ENCODE measurements at regions not wholly inside any gene's neighbourhood (a gene's known extent, or its start where the extent isn't known, plus 50 kb on each side); places are given as distances from the start of the nearest gene placed in this dataset.
"Not testable (repeated sequence)": the region's sequence is repeated elsewhere in the genome, so short reads cannot be mapped to it uniquely, and the experiment has no call there.

DNA sequence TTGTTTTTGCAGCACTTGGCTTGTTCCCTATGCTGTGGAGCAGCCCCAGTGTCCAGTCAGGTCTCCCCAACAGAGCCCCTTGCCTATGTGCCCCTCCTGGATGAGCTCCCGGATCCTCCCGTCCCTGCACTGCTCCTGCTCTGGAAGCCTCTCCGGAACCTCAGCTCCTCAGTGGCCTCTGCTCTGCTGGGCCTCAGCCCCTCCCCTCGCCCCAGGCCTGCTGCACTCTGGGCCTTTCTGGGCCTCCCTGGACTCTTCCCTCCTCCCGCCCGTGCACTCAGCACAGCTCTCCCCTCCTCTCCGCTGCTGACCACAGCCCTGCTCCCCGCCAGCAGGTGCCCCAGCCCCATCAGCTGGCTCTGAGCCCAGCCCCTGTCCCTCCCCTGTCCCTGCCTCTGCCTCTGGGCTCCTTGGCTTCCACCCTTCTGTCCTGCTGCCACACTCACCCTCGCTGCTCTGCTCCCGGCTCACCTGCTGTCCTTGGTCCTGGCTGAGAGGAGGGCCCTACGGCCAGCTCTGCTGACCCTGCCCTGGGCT lies 102.2 kb downstream of the TMEM121 start:
- H3K27ac ChIP-seq (ENCODE audit: low read depth in 2 of 2, low read length in 2 of 2); H3K4me1 ChIP-seq (ENCODE audit: control insufficient read depth in 2 of 2, insufficient read depth in 2 of 2, low read length in 2 of 2); H3K27me3 ChIP-seq (ENCODE audit: control insufficient read depth in 2 of 2, insufficient read depth in 2 of 2, low read length in 2 of 2); H3K9ac ChIP-seq (ENCODE audit: low read depth in 1 of 2, low read length in 2 of 2); H3K36me3 ChIP-seq (ENCODE audit: control insufficient read depth in 2 of 2, insufficient read depth in 2 of 2, low read length in 2 of 2); H3K4me3 ChIP-seq (ENCODE audit: low read length in 2 of 2); H3K9me3 ChIP-seq (ENCODE audit: control insufficient read depth in 2 of 2, low read length in 2 of 2): not testable (repeated sequence)

DNA sequence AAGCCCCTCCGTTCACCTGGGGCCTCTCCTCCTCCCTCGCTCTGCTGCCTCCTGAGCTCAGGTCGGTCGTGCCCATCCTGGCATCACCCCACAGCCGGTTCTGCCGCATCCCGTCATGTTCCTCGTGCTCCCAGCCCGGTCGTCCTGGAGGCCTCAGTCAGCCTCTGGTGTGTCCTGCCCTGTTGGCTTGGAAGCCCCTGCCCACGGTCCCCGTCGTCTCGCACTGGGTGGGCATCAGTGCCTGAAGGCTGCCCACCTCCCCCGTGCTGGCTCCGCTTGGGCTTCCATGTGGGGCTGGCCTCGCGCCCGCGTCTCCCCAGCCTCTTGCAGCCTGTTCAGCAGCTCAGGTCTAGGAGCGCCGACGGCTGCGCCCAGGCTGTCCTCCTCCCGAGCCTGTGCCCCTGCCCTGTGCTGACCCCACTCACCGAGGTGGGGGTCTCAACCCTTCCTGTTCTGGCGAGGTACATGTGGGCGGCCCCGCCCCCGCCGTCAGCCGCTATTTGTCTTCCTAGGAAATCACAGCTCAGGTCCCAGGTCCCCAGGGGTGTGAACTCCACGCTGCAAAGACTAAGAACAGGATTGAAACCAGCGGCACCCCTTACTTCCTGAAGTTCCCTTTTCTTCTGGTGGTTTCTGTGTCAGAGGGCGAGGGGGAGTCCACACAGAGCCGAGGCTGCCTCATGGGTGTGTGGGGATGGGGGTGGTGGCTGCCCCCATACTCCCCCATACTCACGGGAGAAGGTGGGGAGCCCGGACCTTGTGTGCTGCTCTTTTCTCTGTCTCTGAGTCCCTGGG lies 102.9 kb downstream of the TMEM121 start:
- H3K27ac ChIP-seq (ENCODE audit: low read depth in 2 of 2, low read length in 2 of 2); H3K27me3 ChIP-seq (ENCODE audit: control insufficient read depth in 2 of 2, insufficient read depth in 2 of 2, low read length in 2 of 2); H3K4me1 ChIP-seq (ENCODE audit: control insufficient read depth in 2 of 2, insufficient read depth in 2 of 2, low read length in 2 of 2); H3K9ac ChIP-seq (ENCODE audit: low read depth in 1 of 2, low read length in 2 of 2); H3K36me3 ChIP-seq (ENCODE audit: control insufficient read depth in 2 of 2, insufficient read depth in 2 of 2, low read length in 2 of 2); H3K4me3 ChIP-seq (ENCODE audit: low read length in 2 of 2); H3K9me3 ChIP-seq (ENCODE audit: control insufficient read depth in 2 of 2, low read length in 2 of 2): not testable (repeated sequence)

DNA sequence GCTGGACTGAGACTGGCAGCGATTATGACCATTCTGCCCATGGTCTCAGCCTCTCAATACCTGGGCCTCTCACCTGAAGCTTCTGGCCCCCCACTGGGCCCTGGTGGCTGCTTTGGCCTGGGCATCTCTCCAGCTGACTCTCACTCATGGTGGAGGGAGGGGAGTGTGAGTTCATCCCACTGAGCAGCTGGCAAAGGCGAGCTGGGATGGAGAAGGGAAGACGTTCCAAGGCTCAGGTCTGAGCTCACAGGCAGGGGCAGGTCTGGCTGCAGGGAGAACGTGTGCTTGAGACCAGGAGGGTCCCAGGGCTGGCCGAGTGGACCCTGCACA lies 103.5 kb downstream of the TMEM121 start:
- Histone ChIP-seq H3K9me3 (ENCODE audit: control insufficient read depth in 2 of 2, low read length in 2 of 2) (no peaks in the 10 kb centered on the region), H3K27me3 (ENCODE audit: control insufficient read depth in 2 of 2, insufficient read depth in 2 of 2, low read length in 2 of 2) (no peaks in the 10 kb centered on the region), H3K4me1 (ENCODE audit: control insufficient read depth in 2 of 2, insufficient read depth in 2 of 2, low read length in 2 of 2) (no peaks in the 10 kb centered on the region), H3K27ac (ENCODE audit: low read depth in 2 of 2, low read length in 2 of 2) (no peak overlapping the region), H3K4me3 (ENCODE audit: low read length in 2 of 2) (no peak overlapping the region), H3K36me3 (ENCODE audit: control insufficient read depth in 2 of 2, insufficient read depth in 2 of 2, low read length in 2 of 2) (no peaks in the 10 kb centered on the region), H3K9ac (ENCODE audit: low read depth in 1 of 2, low read length in 2 of 2) (no peak overlapping the region)

DNA sequence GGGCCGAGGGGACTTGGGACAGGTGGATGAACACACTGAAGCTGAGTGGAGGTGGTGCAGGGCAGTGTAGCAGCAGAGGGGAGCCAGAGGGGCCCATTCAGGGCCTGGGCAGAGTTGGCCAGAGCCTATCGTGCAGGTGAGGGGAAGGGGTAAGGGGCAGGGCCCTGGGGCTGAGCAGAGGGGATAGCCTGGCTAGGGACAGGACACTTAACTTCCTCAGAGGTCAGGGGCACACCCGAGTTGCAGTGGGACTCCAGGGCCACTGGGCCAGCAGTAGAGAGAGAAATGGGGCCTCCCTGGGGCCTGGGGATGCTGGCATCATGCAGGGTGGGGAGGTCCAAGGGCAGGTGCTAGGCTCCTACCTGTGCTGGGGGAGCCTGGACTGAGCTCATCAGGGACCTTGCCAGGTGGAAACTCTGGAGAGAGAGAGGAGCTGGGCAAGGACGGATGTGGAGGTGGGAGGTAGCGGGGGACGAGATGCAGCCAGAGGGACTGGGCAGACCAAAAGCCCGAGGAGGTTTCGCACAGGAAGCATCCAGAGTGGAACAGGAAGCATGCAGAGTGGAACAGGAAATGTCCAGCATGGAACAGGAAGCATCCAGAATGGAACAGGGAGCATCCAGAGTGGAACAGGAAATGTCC lies 104.0 kb downstream of the TMEM121 start:
- not testable (repeated sequence) for H3K4me3 ChIP-seq (ENCODE audit: low read length in 2 of 2); H3K4me1 ChIP-seq (ENCODE audit: control insufficient read depth in 2 of 2, insufficient read depth in 2 of 2, low read length in 2 of 2); H3K27me3 ChIP-seq (ENCODE audit: control insufficient read depth in 2 of 2, insufficient read depth in 2 of 2, low read length in 2 of 2); H3K9ac ChIP-seq (ENCODE audit: low read depth in 1 of 2, low read length in 2 of 2); H3K36me3 ChIP-seq (ENCODE audit: control insufficient read depth in 2 of 2, insufficient read depth in 2 of 2, low read length in 2 of 2); H3K27ac ChIP-seq (ENCODE audit: low read depth in 2 of 2, low read length in 2 of 2); H3K9me3 ChIP-seq (ENCODE audit: control insufficient read depth in 2 of 2, low read length in 2 of 2)

DNA sequence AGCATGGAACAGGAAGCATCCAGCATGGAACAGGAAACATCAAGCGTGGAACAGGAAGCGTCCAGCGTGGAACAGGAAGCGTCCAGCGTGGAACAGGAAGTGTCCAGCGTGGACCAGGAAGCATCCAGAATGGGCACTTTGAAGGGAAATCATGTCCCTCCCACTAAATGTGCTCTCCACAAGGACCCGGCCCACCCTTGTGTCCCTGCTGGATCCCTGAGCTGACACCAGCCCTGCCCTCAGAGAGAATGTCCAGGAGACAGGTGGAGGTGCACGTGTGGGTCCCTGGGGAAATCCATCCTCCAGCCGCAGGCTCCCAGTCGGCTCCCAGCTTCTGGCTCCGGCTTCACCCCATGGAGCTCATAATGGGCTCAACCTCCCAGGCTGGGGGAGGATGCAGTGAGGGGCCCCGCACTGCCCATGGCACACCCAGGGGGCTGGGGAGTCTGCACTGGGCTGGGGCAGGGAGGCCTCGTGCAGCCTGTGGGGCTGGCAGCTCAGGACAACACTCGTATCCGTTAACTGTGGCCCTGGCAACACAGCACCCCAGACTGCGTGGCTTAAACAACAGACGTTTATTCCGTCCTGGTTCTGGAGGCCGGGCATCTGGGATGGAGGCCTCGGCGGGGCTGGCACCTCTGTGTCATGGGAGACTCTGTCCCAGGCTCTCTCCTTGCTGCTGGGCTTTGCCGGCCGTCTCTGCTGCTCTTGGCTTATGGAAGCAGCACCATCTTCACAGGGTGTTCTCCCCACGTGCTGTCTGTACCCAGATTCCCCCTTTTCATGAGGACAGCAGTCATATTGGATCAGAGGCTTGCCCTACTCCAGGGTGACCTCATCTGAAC lies 104.8 kb downstream of the TMEM121 start:
- not testable (repeated sequence) for H3K27ac ChIP-seq (ENCODE audit: low read depth in 2 of 2, low read length in 2 of 2); H3K4me3 ChIP-seq (ENCODE audit: low read length in 2 of 2); H3K9ac ChIP-seq (ENCODE audit: low read depth in 1 of 2, low read length in 2 of 2); H3K9me3 ChIP-seq (ENCODE audit: control insufficient read depth in 2 of 2, low read length in 2 of 2); H3K4me1 ChIP-seq (ENCODE audit: control insufficient read depth in 2 of 2, insufficient read depth in 2 of 2, low read length in 2 of 2); H3K36me3 ChIP-seq (ENCODE audit: control insufficient read depth in 2 of 2, insufficient read depth in 2 of 2, low read length in 2 of 2); H3K27me3 ChIP-seq (ENCODE audit: control insufficient read depth in 2 of 2, insufficient read depth in 2 of 2, low read length in 2 of 2)

DNA sequence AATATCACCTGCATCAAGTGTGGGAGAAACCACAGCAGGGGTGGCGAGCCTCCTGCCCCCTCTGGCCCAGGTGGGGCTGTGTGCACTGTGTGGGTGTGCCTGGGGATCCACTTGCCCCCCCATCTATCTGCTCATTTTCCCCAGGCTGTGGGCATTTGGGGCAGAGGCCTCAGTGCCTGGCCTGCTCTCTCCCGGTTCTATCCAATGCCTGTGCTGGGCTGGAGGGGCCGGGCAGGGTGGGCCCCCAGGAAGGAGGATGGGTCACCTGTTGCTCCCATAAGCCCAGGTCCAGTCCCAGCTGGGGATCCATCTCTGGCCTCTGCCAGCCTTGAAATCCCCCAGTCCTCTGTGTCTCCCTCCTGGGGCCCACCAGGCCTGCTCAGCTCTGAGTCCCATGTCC lies 105.6 kb downstream of the TMEM121 start:
- Histone ChIP-seq H3K9me3 (ENCODE audit: control insufficient read depth in 2 of 2, low read length in 2 of 2) (no peaks in the 10 kb centered on the region), H3K27ac (ENCODE audit: low read depth in 2 of 2, low read length in 2 of 2) (no peak overlapping the region), H3K4me3 (ENCODE audit: low read length in 2 of 2) (no peak overlapping the region), H3K27me3 (ENCODE audit: control insufficient read depth in 2 of 2, insufficient read depth in 2 of 2, low read length in 2 of 2) (no peaks in the 10 kb centered on the region), H3K9ac (ENCODE audit: low read depth in 1 of 2, low read length in 2 of 2) (no peak overlapping the region), H3K4me1 (ENCODE audit: control insufficient read depth in 2 of 2, insufficient read depth in 2 of 2, low read length in 2 of 2) (no peaks in the 10 kb centered on the region), H3K36me3 (ENCODE audit: control insufficient read depth in 2 of 2, insufficient read depth in 2 of 2, low read length in 2 of 2) (no peaks in the 10 kb centered on the region)

DNA sequence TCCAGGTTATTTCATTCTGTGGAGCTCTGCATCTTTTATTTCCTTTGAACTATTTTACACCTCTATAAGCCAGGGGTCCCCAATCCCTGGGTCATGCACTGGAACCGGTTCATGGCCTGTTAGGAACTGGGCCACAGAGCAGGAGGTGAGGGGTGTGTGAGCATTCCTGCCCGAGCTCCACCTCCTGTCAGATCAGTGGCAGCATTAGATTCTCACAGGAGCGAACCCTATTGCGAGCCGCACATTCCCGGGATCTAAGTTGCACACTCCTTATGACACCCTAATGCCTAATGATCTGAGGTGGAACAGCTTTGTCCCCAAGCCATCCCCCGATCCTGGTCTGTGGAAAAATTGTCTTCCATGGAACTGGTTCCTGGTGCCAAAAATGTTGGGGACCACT lies 107.2 kb downstream of the TMEM121 start:
- H3K36me3 ChIP-seq (ENCODE audit: control insufficient read depth in 2 of 2, insufficient read depth in 2 of 2, low read length in 2 of 2); H3K27me3 ChIP-seq (ENCODE audit: control insufficient read depth in 2 of 2, insufficient read depth in 2 of 2, low read length in 2 of 2); H3K9ac ChIP-seq (ENCODE audit: low read depth in 1 of 2, low read length in 2 of 2); H3K27ac ChIP-seq (ENCODE audit: low read depth in 2 of 2, low read length in 2 of 2); H3K9me3 ChIP-seq (ENCODE audit: control insufficient read depth in 2 of 2, low read length in 2 of 2); H3K4me3 ChIP-seq (ENCODE audit: low read length in 2 of 2); H3K4me1 ChIP-seq (ENCODE audit: control insufficient read depth in 2 of 2, insufficient read depth in 2 of 2, low read length in 2 of 2): not testable (repeated sequence)

DNA sequence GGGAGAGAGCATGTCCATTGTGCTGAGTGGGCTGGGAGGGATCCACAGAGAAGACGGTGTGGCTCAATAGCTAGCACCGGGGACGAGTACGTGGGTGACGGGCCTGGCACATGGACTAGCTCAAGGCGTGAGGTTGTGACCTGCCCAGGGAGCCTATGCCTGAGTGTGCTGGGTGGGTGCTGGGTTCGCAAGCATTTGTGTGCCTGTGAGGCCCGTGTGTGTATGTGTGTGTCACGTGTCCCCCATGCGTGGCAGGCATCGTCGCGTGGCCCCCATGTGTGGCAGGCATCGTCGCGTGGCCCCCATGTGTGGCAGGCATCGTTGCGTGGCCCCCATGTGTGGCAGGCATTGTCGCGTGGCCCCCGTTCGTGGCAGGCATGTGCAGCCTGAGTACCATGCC lies 109.2 kb downstream of the TMEM121 start:
- Histone ChIP-seq H3K4me1 (ENCODE audit: control insufficient read depth in 2 of 2, insufficient read depth in 2 of 2, low read length in 2 of 2) (no peaks in the 10 kb centered on the region), H3K27me3 (ENCODE audit: control insufficient read depth in 2 of 2, insufficient read depth in 2 of 2, low read length in 2 of 2) (no peaks in the 10 kb centered on the region), H3K36me3 (ENCODE audit: control insufficient read depth in 2 of 2, insufficient read depth in 2 of 2, low read length in 2 of 2) (no peaks in the 10 kb centered on the region), H3K9ac (ENCODE audit: low read depth in 1 of 2, low read length in 2 of 2) (no peak overlapping the region), H3K4me3 (ENCODE audit: low read length in 2 of 2) (no peak overlapping the region), H3K27ac (ENCODE audit: low read depth in 2 of 2, low read length in 2 of 2) (no peak overlapping the region), H3K9me3 (ENCODE audit: control insufficient read depth in 2 of 2, low read length in 2 of 2) (no peaks in the 10 kb centered on the region)

DNA sequence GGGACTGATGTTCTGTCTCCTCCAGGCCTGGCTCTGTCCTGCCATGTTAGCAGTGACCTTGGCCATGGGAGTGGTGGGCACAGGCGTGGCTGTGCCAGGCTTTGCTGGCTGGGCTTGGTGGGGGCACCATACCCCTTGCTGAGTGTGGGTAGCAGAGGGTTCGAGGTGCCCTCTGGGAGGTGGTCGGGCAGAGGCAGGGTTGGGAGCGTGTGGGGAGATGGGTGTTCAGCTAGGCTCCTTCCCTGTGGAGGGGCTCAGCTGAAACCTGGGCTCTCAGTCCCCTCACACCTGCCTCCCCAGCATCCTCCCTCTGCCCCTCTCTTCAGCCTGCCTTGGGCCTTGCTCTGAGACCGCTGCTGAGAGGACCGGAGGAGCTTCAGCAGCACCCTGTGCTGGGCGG lies 109.6 kb downstream of the TMEM121 start:
- not testable (repeated sequence) for H3K4me1 ChIP-seq (ENCODE audit: control insufficient read depth in 2 of 2, insufficient read depth in 2 of 2, low read length in 2 of 2); H3K4me3 ChIP-seq (ENCODE audit: low read length in 2 of 2); H3K9me3 ChIP-seq (ENCODE audit: control insufficient read depth in 2 of 2, low read length in 2 of 2); H3K27ac ChIP-seq (ENCODE audit: low read depth in 2 of 2, low read length in 2 of 2); H3K36me3 ChIP-seq (ENCODE audit: control insufficient read depth in 2 of 2, insufficient read depth in 2 of 2, low read length in 2 of 2); H3K9ac ChIP-seq (ENCODE audit: low read depth in 1 of 2, low read length in 2 of 2); H3K27me3 ChIP-seq (ENCODE audit: control insufficient read depth in 2 of 2, insufficient read depth in 2 of 2, low read length in 2 of 2)

DNA sequence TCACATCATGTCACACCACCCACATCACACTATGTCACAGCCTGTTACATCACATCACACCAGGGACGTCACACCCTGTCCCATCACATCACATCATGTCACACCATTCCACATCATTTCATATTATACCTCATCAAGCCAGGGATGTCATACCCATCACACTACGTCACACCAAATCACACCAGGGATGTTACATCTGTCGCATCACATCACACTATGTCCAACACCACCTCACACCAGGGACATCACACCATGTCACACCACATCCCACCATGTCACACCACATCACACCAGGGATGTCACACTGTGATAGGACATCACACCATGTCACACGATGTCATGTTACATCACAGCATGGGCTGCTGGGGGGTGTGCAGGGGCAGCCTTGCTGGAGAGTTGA lies 110.6 kb downstream of the TMEM121 start:
- Histone ChIP-seq H3K9me3 (ENCODE audit: control insufficient read depth in 2 of 2, low read length in 2 of 2) (no peaks in the 10 kb centered on the region), H3K27ac (ENCODE audit: low read depth in 2 of 2, low read length in 2 of 2) (no peak overlapping the region), H3K4me3 (ENCODE audit: low read length in 2 of 2) (no peak overlapping the region), H3K36me3 (ENCODE audit: control insufficient read depth in 2 of 2, insufficient read depth in 2 of 2, low read length in 2 of 2) (no peaks in the 10 kb centered on the region), H3K9ac (ENCODE audit: low read depth in 1 of 2, low read length in 2 of 2) (no peak overlapping the region), H3K4me1 (ENCODE audit: control insufficient read depth in 2 of 2, insufficient read depth in 2 of 2, low read length in 2 of 2) (no peaks in the 10 kb centered on the region), H3K27me3 (ENCODE audit: control insufficient read depth in 2 of 2, insufficient read depth in 2 of 2, low read length in 2 of 2) (no peaks in the 10 kb centered on the region)
